ENCODE measurements at regions not wholly inside any gene's neighbourhood (a gene's known extent, or its start where the extent isn't known, plus 50 kb on each side); places are given as distances from the start of the nearest gene placed in this dataset.

DNA sequence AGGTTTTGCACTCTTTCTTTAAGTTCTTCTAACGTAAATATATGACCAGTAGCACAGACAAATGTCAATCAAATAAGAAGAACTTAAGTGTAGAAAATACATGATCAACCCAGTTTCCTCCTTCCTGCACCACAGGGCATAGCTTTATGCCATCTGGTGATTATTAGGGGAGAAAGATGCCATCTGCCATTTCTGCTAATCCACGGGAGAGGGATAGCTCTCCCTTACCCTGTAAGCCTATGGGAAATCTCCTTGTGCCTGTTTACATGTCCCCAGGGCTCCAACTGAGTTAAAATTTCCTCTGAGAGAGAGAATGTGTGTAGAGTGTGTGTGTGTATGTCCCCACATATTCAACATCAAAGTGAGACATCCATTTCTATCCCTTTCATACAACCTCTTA is 135.9 kb downstream of the RSL24D1 start:
- TF ChIP-seq, protein P1, sequence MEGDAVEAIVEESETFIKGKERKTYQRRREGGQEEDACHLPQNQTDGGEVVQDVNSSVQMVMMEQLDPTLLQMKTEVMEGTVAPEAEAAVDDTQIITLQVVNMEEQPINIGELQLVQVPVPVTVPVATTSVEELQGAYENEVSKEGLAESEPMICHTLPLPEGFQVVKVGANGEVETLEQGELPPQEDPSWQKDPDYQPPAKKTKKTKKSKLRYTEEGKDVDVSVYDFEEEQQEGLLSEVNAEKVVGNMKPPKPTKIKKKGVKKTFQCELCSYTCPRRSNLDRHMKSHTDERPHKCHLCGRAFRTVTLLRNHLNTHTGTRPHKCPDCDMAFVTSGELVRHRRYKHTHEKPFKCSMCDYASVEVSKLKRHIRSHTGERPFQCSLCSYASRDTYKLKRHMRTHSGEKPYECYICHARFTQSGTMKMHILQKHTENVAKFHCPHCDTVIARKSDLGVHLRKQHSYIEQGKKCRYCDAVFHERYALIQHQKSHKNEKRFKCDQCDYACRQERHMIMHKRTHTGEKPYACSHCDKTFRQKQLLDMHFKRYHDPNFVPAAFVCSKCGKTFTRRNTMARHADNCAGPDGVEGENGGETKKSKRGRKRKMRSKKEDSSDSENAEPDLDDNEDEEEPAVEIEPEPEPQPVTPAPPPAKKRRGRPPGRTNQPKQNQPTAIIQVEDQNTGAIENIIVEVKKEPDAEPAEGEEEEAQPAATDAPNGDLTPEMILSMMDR (IDR thresholded peaks at IDR 0.05; ENCODE audit: unreplicated experiment), result no peak
- no peak for DNase-seq
- H3K4me3 Mint-ChIP-seq (ENCODE audit: low read depth, unreplicated experiment), result no peak overlapping the region
- H3K27me3 Mint-ChIP-seq (ENCODE audit: unreplicated experiment), result no peaks in the 10 kb centered on the region
- BruUV-seq (replicated peaks), result no TSS peak
- no peaks in the 10 kb centered on the region for H3K36me3 Mint-ChIP-seq (ENCODE audit: insufficient read depth, unreplicated experiment)
- intact Hi-C loops (cut with micrococcal nuclease; ENCODE audit: unreplicated experiment), result no loop called here
- CTCF ChIA-PET, result no interaction called here
- H3K27ac Mint-ChIP-seq (ENCODE audit: unreplicated experiment), result no peak overlapping the region
- no peaks in the 10 kb centered on the region for H3K4me1 Mint-ChIP-seq (ENCODE audit: low read depth, unreplicated experiment)
- H3K9me3 Mint-ChIP-seq (ENCODE audit: low read depth, unreplicated experiment), result peaks cover 7% of the 10 kb centered on the region

DNA sequence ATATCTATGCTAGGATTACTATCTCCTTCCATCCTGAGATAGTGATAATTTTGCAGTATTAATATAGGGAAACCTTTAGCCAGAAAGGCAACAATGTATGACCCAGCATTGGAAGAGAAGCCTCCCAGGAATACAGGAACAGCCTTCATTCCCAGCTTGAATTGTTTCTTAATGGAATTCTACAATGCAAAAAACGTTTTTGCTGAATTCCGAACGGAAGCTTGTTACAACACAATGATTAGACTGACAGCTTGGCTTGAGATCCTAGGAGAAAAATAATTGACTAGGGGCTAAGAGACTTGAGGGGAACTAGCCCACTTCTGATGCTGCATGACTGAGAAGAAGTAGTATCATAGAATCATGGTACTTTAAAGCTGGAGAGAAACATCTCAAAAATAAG is 140.2 kb downstream of the RSL24D1 start:
- no TSS peak for BruUV-seq (replicated peaks)
- DNase-seq, result no peak
- Mint-ChIP-seq H3K9me3 (ENCODE audit: low read depth, unreplicated experiment) (peaks cover 2% of the 10 kb centered on the region), H3K4me1 (ENCODE audit: low read depth, unreplicated experiment) (no peaks in the 10 kb centered on the region), H3K4me3 (ENCODE audit: low read depth, unreplicated experiment) (no peak overlapping the region), H3K27me3 (ENCODE audit: unreplicated experiment) (no peaks in the 10 kb centered on the region), H3K27ac (ENCODE audit: unreplicated experiment) (no peak overlapping the region), H3K36me3 (ENCODE audit: insufficient read depth, unreplicated experiment) (no peaks in the 10 kb centered on the region)
- TF ChIP-seq, protein P1 (IDR thresholded peaks at IDR 0.05; ENCODE audit: unreplicated experiment), result no peak
- CTCF ChIA-PET, result interaction anchor here (0.6 kb wide), 1 partner anchor 578 kb away, joined by 4 read pairs; no protein-coding TSS in a partner anchor
- intact Hi-C loops (cut with micrococcal nuclease; ENCODE audit: unreplicated experiment), result no loop called here

DNA sequence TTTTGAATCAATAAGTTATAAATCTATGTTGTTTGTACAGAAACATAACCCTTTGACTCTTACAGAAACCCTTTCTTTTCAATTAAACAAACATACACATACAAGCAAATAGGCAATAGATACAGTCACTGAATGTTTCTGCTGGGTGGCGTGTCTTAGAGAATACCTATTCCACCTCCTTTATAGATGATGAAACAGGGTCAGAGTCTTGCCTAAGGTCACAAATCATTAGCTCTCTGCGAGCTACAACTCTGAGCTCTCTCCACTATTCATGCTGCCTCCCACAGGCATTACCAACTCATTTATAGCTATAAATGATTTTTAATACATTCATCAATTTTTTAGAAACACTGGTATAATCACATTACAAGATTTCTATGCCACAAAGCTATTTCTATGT is 152.6 kb downstream of the RSL24D1 start:
- Mint-ChIP-seq H3K4me3 (ENCODE audit: low read depth, unreplicated experiment) (no peak overlapping the region), H3K27me3 (ENCODE audit: unreplicated experiment) (no peaks in the 10 kb centered on the region), H3K27ac (ENCODE audit: unreplicated experiment) (no peak overlapping the region), H3K4me1 (ENCODE audit: low read depth, unreplicated experiment) (no peaks in the 10 kb centered on the region), H3K9me3 (ENCODE audit: low read depth, unreplicated experiment) (peaks cover 10% of the 10 kb centered on the region), H3K36me3 (ENCODE audit: insufficient read depth, unreplicated experiment) (no peaks in the 10 kb centered on the region)
- intact Hi-C loops (cut with micrococcal nuclease; ENCODE audit: unreplicated experiment), result loop anchor here (10.0 kb wide), 1 partner anchor 61 kb away; no protein-coding TSS in a partner anchor
- TF ChIP-seq, protein P1 (IDR thresholded peaks at IDR 0.05; ENCODE audit: unreplicated experiment), result no peak
- no TSS peak for BruUV-seq (replicated peaks)
- CTCF ChIA-PET, result no interaction called here
- DNase-seq, result no peak

DNA sequence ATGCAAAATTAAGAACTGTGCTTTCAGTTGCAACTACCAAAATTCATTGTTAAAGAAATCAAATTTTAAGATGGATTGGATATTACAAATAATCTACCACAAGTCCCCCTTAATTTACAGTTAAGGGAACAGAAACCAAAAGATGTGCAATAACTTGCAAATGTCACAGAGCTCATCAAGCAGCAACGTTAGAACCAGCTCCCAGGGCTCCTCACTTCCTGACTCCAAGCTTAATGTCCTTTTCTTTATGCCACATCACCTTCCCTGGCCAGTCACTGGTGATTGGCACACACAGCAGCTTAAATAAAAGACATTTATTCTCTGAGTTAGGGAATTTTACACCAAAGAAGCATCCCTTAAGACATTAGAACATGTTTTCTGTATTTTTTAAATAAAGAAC is 159.7 kb downstream of the RSL24D1 start:
- TF ChIP-seq, protein P1 (IDR thresholded peaks at IDR 0.05; ENCODE audit: unreplicated experiment), result no peak
- Mint-ChIP-seq H3K9me3 (ENCODE audit: low read depth, unreplicated experiment) (peaks cover 7% of the 10 kb centered on the region), H3K4me1 (ENCODE audit: low read depth, unreplicated experiment) (no peaks in the 10 kb centered on the region), H3K36me3 (ENCODE audit: insufficient read depth, unreplicated experiment) (no peaks in the 10 kb centered on the region), H3K27ac (ENCODE audit: unreplicated experiment) (no peak overlapping the region), H3K27me3 (ENCODE audit: unreplicated experiment) (no peaks in the 10 kb centered on the region), H3K4me3 (ENCODE audit: low read depth, unreplicated experiment) (no peak overlapping the region)
- DNase-seq, result no peak
- no TSS peak for BruUV-seq (replicated peaks)
- CTCF ChIA-PET, result no interaction called here
- intact Hi-C loops (cut with micrococcal nuclease; ENCODE audit: unreplicated experiment), result no loop called here

All from Calu3 (cell line).